HG03066 (cell line): ENCODE measurements at regions not wholly inside any gene's neighbourhood (a gene's known extent, or its start where the extent isn't known, plus 50 kb on each side); places are given as distances from the start of the nearest gene placed in this dataset.

Experiments
- ATAC-seq: cut with Tn5 transposase; IDR thresholded peaks from one replicate; pipeline ENCODE4 v1.9.1; 2021; ENCODE audit warnings: low read depth; ENCODE audit not compliant: unreplicated experiment

DNA sequence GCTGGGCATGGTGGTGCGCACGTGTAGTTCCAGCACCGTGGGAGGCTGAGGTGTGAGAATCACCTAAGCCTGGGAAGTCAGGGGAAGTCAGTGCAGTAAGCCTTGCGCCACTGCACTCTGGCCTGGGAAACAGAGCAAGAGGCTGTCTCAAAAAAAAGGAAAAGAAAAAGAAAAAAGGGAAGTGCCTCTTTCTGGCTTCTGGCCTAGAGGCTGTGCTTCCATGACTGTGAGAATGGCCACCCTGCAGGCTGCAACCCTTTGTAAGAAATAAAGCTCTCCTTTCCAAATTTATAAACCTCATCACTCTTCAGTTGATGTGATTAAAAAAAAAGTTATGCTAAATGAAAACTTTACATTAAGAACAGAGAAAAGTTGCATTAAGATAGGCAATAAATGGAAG is 774.3 kb downstream of the TUSC7 start:
- no peak for ATAC-seq

DNA sequence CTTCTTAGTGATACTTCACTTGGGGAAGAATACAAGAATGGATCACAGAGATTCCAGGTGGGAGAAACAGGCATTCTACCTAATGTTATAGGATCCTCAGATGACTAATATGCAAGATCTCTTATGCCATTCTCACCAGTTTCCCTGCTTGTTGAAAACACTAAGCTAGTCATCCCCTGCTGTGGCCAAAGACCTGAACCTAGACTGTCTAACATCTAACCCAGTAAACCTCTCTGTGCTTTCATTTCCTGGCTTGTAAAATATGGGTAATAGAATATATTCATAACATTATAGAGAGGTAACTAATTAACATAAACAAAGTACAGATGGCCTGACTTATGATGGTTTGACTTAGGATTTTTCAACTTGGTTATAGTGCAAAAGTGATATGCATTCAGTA is 776.3 kb downstream of the TUSC7 start:
- no peak for ATAC-seq

DNA sequence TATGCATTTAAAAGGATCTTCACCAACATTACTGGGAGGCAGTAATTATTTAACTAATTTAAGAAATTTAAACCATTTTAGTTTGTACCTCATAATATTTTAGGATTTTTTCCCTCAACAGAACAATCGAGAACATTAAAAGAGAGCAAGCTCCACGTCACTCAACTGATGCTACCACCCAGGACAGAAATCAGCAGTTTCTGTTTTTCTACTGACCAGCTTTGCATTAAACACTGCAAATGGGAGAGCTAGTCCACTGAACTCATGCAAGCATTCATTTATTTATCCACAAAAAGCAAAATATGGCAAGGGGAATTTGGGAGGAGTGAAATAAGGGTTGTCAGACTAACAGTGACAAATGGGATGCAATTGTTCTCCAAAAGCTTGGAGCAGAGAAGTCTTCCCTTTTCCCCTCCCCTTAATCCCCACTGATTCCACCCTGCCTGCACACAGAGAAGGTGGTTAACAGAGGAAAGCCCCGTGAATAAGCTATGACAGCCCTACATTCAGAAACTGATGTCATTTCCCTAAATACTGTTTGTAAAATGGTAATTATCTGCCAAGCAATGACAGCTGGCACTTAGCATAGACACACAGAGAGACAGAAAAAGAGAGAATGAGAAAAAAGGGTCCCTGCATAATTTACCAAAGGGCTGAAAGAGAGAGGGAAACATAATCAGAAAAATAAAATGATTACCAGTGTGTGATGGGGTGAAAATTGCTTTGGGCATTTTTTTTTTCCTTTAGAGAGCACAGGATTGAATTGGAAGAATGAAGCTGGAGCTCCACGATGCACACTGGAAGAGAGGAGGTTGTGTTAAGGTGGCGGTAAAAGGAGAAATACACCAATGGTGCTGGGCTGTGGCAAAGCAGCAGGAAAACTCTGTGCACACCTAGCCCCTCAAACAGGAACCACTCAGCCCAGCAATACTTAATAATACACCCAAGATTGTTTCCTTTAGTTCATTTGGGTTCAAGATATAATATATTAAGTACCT is 777.4 kb downstream of the TUSC7 start:
- ATAC-seq = peak; percentile 62

DNA sequence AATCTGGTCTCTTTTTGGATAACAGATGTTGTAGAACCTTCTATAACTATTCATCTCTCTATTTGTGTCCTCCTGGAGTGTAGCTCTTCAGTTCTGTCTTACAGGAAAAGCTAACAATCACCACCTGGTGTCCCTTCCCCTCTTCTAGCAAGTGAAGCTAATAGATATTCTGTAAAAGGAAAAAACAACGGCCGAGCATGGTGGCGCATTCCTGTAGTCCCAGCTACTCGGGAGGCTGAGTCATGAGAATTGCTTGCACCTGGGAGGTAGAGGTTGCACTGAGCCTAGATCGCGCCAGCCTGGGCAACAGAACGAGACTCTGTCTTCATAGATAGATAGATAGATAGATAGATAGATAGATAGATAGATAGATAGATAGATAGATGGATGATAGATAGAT is 779.4 kb downstream of the TUSC7 start:
- ATAC-seq = no peak

DNA sequence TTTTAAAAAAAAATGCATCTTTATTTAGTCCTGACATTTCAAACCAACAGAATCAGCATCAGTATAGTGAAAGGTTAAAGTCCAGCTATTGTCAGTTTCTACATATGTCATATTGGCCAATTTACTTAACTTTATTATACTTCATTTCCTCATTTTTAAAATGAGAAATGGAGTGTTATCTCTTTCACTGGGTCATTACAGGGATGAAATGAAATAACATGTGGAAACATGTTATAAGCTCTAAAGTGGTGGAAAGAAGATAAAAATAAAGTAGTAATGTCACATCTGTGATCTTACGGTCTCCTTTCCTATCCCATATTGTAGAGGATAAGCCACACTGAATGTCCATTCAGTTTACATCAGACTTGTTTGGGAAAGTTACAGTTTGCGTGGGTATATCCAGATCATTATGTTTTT is 780.1 kb downstream of the TUSC7 start:
- no peak for ATAC-seq

DNA sequence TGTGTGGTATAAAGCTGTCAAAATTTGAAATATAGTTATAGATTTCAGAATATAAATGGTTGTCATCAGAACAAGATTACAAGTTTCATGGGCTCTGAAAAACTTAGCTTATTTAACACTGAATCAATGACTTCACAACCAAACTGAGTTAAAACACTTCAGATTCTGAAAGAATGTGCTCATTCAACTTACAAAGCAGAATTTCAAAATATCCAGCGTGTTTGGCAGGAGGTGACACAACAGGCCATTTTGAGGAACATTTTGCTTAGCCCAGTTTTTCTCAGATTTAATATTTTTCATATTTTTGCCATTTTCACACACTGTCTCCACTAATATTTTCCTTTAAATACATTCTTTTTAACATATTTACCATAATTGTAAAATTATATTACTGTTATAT is 781.1 kb downstream of the TUSC7 start:
- ATAC-seq = no peak

DNA sequence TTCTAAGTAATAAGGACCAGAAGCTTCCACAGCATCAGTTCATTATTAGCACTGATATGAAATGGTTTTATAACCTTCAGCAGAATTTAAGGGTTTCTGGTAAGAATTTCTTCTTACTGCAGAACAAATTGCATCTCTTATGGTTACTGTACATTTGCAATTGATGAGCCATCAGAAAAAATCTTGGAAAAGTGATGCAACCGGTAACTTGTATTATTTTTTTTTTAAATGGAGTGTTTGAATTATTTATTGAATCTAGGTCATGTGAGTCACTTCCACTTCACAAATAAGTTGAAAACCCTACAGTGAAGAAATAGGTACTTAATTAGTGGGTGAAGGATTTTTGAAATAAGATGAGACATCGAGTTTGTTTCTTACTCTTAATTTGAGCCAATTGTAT is 786.0 kb downstream of the TUSC7 start:
- no peak for ATAC-seq

DNA sequence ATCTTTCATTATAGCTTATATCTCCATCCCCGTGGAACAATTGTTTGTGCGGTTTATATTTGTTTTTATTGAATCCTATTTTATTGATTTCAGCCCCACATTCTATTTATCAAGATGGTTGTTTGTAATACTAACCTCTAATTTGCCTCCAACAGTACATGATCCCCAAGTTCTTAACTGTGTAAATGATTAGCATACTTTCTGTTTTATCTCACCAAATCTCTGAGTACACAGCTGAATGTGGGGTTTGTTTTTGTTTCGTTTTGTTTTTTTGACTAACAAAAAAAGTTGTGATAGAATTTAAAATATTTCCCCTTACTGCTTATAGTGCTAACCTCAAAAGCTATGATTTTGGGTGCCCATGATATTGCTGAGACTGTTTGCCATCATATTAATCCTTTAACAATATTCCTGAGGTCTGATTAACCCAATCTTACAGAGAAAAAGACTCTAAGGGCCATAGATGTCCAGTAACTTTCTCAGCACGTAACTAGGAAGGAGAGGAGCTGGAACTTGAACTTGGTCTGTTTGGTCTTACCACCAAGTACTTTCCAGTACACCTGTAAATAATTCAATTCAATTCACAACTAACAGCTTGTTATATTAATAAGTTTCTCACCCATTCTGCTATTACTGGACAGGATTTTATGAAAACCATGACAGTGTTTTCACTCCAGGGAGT is 789.8 kb downstream of the TUSC7 start:
- ATAC-seq = peak; percentile 63

DNA sequence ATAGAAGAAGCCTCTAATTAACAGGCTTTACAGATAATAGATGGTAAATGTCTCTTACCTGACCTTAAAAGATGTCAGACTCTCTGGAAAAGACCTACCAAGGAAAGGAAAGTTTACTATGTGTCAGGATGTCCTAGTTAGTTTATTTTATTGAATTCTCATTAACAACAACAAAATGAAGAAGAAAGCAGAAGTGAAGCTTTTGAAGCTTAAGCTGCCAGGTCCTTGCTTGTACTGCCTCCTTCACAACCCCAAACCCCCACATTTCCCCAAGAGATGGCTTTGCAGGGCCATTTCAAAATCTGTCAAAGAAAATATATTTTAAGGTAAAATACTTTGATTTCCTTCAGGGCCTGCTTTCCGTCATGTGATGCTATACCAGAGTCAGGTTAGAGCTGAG is 798.4 kb downstream of the TUSC7 start:
- ATAC-seq = no peak

DNA sequence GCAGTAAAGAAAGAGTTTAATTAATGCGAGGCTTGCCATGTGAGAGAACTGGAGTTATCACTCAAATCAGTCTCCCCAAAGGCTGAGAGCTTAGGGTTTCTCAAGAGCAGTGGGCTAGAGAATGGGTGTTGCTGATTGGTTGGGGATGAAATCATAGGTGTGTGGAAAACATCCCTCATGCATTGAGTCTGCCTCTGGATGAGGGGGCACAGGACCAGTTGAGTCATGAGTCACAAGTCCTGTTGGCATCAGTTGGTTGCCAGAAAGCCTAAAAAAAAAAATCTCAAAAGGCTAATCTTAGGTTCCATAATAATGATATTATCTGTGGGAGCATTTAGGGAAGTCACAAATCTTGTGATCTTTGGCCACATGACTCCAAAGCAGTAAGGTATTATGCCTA is 800.3 kb downstream of the TUSC7 start:
- ATAC-seq = no peak

DNA sequence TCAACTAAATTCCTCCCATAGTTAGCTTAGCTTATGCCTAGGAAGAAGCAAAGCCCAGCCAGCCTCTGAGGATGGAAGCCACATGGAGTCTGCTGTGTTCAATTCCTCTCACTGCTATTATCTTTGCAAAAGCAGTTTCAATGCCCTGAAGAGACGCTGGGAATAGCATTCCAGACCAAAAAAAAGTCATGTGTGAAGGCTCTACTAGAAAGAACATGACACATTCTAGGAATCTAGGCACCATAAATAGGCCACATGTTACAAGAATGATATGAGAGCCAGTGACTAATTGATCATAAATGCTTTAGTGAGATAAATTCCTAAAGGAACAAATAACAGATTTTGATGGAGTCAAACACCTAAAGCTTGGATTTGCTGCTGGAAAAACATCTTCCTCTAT is 800.8 kb downstream of the TUSC7 start:
- no peak for ATAC-seq

DNA sequence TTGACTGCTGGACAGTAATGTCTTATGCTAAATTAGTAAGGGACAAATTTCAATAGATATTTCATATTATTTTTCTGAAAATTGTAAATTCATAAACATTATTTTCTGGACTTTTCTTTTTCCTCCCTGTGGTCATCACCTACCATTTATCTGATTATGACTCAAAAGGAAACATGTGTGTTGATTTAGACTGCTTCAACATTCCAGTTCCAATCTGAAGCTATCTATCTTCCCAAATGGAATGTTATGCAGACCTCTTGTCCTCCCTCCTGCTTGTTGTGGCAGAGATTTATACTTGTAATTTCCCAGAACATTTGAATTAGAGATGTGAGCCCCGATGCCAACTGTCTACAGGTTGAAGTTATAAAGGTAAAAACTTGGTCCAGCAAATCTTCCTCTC is 803.4 kb downstream of the TUSC7 start:
- no peak for ATAC-seq

DNA sequence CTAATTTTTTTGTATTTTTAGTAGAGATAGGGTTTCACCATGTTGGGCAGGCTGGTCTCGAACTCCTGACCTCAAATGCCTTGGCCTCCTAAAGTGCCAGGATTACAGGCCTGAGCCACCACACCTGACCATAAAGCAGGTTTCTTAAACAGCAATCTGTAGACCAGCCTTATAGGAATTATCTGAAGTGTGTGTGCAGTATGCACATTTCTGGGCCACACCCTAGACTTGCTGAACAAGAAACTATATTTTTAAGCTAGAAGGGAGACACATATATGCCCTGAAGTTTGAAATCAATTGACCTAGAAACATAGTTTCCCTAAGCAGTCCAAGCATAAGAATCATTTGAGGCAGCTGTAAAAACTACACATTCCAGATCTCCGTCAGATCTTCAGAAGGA is 805.7 kb downstream of the TUSC7 start:
- no peak for ATAC-seq

DNA sequence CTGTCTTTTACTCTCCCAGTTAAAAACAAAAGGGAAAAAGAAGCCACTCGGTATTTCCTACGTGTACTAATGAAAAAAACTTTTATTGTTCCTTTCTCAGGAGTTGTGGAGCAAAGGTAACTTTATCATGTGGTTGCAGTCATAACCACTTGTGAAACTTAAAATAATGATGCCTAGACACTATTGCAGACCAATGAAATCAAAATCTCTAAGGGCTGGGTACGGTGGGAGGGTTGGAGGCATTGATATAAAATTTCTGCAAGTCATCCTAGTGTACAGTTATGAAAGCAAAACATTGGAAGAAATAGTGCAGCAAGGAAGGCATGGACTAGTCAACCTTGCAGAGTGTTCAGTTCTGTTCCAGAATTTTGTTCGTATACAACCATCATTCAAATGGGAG is 808.8 kb downstream of the TUSC7 start:
- ATAC-seq = no peak

DNA sequence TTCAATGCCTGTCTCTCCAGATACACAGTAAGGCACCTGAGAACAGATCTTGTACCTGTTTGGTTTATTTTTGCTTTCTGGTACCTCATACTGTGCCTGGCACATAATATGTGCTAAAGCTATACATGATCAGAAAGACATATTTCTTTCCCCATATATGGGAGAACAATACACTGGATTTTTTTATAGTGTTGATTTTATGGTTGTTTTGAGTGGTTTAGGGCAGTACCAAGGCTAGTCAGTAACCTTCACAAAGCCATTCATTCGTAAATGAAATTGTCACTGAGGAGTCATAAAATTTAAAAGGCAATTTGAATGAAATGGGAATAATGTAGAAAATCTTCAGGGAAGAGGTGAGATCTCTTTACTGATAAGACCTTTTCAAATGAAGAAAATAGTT is 810.2 kb downstream of the TUSC7 start:
- ATAC-seq = no peak

DNA sequence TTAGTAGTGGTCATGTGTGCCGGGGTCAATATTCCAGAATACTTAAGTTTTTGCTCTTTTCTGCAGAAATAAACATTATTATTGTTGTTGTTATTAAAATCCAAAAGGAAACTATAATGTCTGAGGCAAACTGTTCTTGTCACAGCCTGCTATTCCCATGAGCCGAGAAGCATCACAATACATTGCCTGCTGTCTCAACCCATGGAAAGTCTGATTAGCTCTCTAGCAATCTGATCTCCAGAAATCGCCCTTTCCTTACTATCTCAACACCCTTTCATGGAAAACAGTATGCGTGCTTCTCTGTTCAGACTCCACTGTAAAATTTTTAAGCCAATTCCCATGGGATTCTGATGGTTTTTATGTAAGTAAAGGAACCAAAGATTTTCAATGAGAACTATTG is 811.0 kb downstream of the TUSC7 start:
- no peak for ATAC-seq

DNA sequence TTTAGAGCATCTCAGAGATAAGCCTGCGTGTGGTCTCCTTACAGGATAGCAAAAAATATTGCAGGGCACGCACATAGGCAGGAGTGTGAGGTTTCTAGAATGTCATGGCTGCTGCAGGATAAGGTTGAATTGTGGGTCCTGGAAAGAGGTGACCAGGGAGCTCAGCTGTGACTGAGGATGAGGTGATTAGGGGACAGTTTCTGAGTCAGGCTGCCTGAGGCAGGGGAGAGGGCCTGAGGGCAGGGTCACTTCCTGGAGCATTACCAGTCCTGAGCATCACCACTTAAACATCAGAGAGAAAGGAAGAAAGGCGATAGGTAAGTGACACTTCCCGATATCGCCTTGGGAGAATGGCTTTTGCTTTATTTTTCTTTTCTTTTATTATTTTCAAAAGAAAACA is 813.8 kb downstream of the TUSC7 start:
- ATAC-seq = no peak

DNA sequence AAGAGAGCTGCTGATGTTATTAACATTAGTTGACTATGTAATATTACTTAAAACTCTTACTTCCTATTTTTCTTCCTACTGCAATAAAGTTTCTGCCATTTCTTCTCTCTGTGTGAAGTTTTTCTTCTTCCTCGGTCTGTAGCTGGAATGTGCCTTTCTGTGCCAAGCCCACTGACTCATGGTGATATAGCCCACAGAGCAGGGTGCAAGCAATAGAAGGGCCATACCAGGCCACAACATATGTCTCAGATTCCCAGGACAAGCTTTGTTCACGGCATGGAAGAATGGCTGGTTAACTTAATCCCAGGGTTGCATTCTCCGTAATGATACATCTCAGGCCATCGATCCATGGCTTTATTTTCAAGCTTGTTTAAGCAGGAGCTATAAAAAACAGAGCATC is 815.3 kb downstream of the TUSC7 start:
- no peak for ATAC-seq

DNA sequence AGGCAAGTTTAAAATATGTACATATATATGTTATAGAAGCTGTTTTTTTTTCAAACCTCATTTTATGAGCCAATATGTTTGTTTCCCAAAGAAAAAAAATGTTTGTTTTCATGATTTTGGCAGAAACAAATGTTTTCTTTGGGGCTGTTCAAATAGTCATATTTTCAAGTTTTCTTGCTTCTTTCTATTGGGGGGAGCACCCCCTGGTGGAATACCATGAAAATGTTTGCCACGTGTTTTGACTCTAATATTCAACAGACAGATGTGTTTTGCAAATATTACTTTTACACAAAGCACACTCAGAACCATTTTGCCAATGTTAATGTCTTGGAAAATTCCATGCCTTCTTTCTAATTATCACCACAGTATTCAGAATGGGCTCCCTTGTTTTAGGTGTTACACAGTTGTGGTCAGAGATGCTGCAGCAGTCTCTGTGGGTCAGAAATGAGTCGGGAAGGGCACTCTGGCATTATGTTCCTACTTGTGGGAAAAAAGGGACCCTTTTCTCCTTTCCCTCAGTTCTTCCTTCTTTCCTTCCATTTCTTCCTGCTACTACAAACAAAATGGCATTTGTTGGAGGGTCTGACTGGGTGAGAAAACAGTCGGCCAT is 817.0 kb downstream of the TUSC7 start:
- ATAC-seq = no peak

DNA sequence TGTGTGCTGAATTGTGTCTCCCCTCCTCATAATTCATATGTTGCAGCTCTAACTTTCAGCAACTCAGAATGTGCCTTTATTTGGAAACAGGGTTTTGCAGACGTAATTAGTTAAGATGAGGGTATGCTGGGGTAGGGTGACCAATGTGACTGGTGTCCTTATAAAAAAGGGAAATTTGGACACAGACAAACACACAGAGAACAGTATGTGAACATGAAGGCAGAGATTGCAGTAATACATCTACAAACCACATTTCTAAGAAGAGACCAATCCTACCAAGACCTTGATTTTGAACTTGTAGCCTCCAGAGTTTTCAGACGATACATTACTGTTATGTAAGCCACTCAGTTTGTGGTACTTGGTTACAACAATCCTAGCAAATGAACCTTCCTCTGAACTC is 817.8 kb downstream of the TUSC7 start:
- no peak for ATAC-seq

DNA sequence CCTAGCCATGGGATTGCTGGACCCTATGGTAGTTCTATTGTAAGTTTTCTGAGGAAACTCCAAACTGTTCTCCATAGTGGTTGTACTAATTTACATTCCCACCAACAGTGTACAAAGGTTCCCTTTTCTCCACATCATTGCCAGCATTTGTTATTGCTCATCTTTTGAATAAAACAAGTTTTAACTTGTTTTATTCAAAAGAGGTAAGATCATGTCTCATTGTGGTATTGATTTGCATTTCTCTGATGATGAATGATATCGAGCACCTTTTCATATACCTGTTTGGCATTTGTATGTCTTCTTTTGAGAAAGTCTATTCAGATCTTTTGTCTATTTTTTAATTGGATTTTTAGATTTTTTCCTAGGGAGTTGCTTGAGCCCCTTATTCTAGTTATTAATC is 819.1 kb downstream of the TUSC7 start:
- no peak for ATAC-seq
